SU-DHL-6 (cell line): ENCODE measurements at regions not wholly inside any gene's neighbourhood (a gene's known extent, or its start where the extent isn't known, plus 50 kb on each side); places are given as distances from the start of the nearest gene placed in this dataset.

Experiments
- CTCF ChIP-seq: fragments of 200-600 bp; sonication (generic); IDR thresholded peaks from one replicate; pipeline ENCODE4 v1.5.1; 2017; ENCODE audit warnings: antibody characterized with exemption, mild to moderate bottlenecking, low read length, moderate library complexity; ENCODE audit not compliant: insufficient read depth, poor library complexity, severe bottlenecking
- EZH2phosphoT487 ChIP-seq: fragments of 200-600 bp; sonication (generic), shearing (Covaris generic); conservative IDR thresholded peaks from 2 replicates; pipeline ENCODE4 v1.6.1; 2018; ENCODE audit warnings: mild to moderate bottlenecking, antibody characterized with exemption, low read length, moderate library complexity, mixed read lengths

- TF ChIP-seq CTCF = no peak
- no peak for TF ChIP-seq EZH2phosphoT487
These were observed 161.8 kb downstream of the FAM47A start for GRCh38 chrX:33970028-33970967.
